IMR-90 (cell line): ENCODE measurements at regions not wholly inside any gene's neighbourhood (a gene's known extent, or its start where the extent isn't known, plus 50 kb on each side); places are given as distances from the start of the nearest gene placed in this dataset.

Experiments
- ATAC-seq: fragments of 200-7000 bp; cut with Tn5 transposase; 2 replicates; pipeline ENCODE4 v1.9.1; 2020; ENCODE audit warnings: low read depth, mild to moderate bottlenecking, moderate library complexity
- BruUV-seq: library from RNA; stranded (reverse); fragments of 400-500 nt; replicated peaks from 2 replicates; lab custom pipeline; 2021; lab: Mats Ljungman, UMichigan
- CTCF ChIA-PET: fragments of 300-600 bp; formaldehyde crosslinking; extraction: SDS; loops from one replicate; lab custom pipeline; 2021; ENCODE audit warnings: antibody characterized with exemption; lab: Yijun Ruan, JAX
- POLR2A ChIA-PET: fragments of 300-600 bp; sonication (Branson Sonifier 250); formaldehyde crosslinking; loops from one replicate; lab custom pipeline; 2022; ENCODE audit warnings: antibody characterized with exemption; ENCODE audit not compliant: unreplicated experiment; lab: Charles Lee
- DNase-seq: peaks from one replicate; pipeline ENCODE4 v3.0.0; 2013
- H2AFZ ChIP-seq: replicated peaks from 2 replicates; pipeline ENCODE3; 2013; ENCODE audit warnings: low read length, mild to moderate bottlenecking; ENCODE audit not compliant: poor library complexity
- H2AK5ac ChIP-seq: 2 replicates; pipeline ENCODE4 v1.6.1; 2013; ENCODE audit warnings: low read depth, low read length, inconsistent platforms
- H2AK9ac ChIP-seq: replicated peaks from 2 replicates; pipeline ENCODE3; 2013; ENCODE audit warnings: mild to moderate bottlenecking, low read depth, low read length, moderate library complexity; ENCODE audit not compliant: poor library complexity
- H2BK120ac ChIP-seq: 2 replicates; pipeline ENCODE4 v1.6.1; 2013; ENCODE audit warnings: low read depth, low read length, inconsistent platforms
- H2BK15ac ChIP-seq: 3 replicates; pipeline ENCODE4 v1.6.1; 2013; ENCODE audit warnings: low read depth, low read length, inconsistent platforms
- H2BK20ac ChIP-seq: 2 replicates; pipeline ENCODE4 v1.6.1; 2013; ENCODE audit warnings: low read depth, mild to moderate bottlenecking, inconsistent platforms, low read length, moderate library complexity
- H2BK5ac ChIP-seq: 2 replicates; pipeline ENCODE4 v1.6.1; 2013; ENCODE audit warnings: mild to moderate bottlenecking, low read depth, low read length, inconsistent platforms; ENCODE audit not compliant: poor library complexity, severe bottlenecking
- H3K14ac ChIP-seq: replicated peaks from 2 replicates; pipeline ENCODE4 v1.6.1; 2013; ENCODE audit warnings: low read depth, low read length, inconsistent platforms
- H3K18ac ChIP-seq: 2 replicates; pipeline ENCODE4 v1.6.1; 2013; ENCODE audit warnings: low read depth, low read length, control low read depth
- H3K23ac ChIP-seq: 2 replicates; pipeline ENCODE4 v1.6.1; 2013; ENCODE audit warnings: low read depth, low read length, inconsistent platforms
- H3K27ac ChIP-seq: 2 replicates; pipeline ENCODE4 v1.5.1; 2013; ENCODE audit warnings: mild to moderate bottlenecking, control low read depth, low read length; ENCODE audit not compliant: insufficient read depth
- H3K27me3 ChIP-seq: 2 replicates; pipeline ENCODE4 v1.6.1; 2013; ENCODE audit warnings: low read length; ENCODE audit not compliant: control insufficient read depth, insufficient read depth
- H3K36me3 ChIP-seq: 2 replicates; pipeline ENCODE4 v1.6.1; 2013; ENCODE audit warnings: low read length, mixed read lengths; ENCODE audit not compliant: control insufficient read depth, insufficient read depth
- H3K4ac ChIP-seq: 2 replicates; pipeline ENCODE4 v1.6.1; 2013; ENCODE audit warnings: low read depth, low read length, inconsistent platforms
- H3K4me1 ChIP-seq: 2 replicates; pipeline ENCODE4 v1.6.1; 2013; ENCODE audit warnings: low read length, mixed read lengths; ENCODE audit not compliant: control insufficient read depth, insufficient read depth
- H3K4me2 ChIP-seq: 2 replicates; pipeline ENCODE4 v1.6.1; 2013; ENCODE audit warnings: low read depth, mild to moderate bottlenecking, control low read depth, low read length, moderate library complexity
- H3K4me3 ChIP-seq: 2 replicates; pipeline ENCODE4 v1.5.1; 2013; ENCODE audit warnings: low read depth, mild to moderate bottlenecking, control low read depth, low read length, moderate library complexity; ENCODE audit not compliant: insufficient read depth
- H3K56ac ChIP-seq: 2 replicates; pipeline ENCODE4 v1.6.1; 2013; ENCODE audit warnings: low read length, inconsistent platforms; ENCODE audit not compliant: insufficient read depth; ENCODE audit errors: extremely low read depth
- H3K79me1 ChIP-seq, 2 experiments: 2 replicates each; pipeline ENCODE4 v1.6.1; 2013; ENCODE audit warnings: low read length in 2 of 2, inconsistent platforms in 1 of 2, low read depth in 1 of 2
- H3K9ac ChIP-seq: 2 replicates; pipeline ENCODE4 v1.6.1; 2013; ENCODE audit warnings: low read depth, low read length, control low read depth
- H3K9me1 ChIP-seq: 2 replicates; pipeline ENCODE4 v1.6.1; 2013; ENCODE audit warnings: low read length, inconsistent platforms; ENCODE audit not compliant: insufficient read depth
- H3K9me3 ChIP-seq: 2 replicates; pipeline ENCODE4 v1.6.1; 2013; ENCODE audit warnings: low read length; ENCODE audit not compliant: control insufficient read depth, insufficient read depth
- H4K20me1 ChIP-seq: 2 replicates; pipeline ENCODE4 v1.6.1; 2013; ENCODE audit warnings: low read length, inconsistent platforms; ENCODE audit not compliant: insufficient read depth
- H4K5ac ChIP-seq: 2 replicates; pipeline ENCODE4 v1.6.1; 2013; ENCODE audit warnings: mild to moderate bottlenecking, low read depth, low read length, control low read depth
- H4K8ac ChIP-seq, 2 experiments: 2 replicates each; pipeline ENCODE4 v1.6.1; 2013; ENCODE audit warnings: low read depth in 2 of 2, low read length in 2 of 2, control low read depth in 1 of 2, inconsistent platforms in 1 of 2
- H4K91ac ChIP-seq: 2 replicates; pipeline ENCODE4 v1.6.1; 2013; ENCODE audit warnings: low read depth, low read length, inconsistent platforms; ENCODE audit not compliant: insufficient read depth
- BHLHE40 ChIP-seq: fragments of 150-350 bp; IDR thresholded peaks from 2 replicates; pipeline ENCODE4 v1.6.1; 2016; ENCODE audit warnings: mild to moderate bottlenecking, low read depth, low read length
- FOS ChIP-seq: fragments of 150-350 bp; IDR thresholded peaks from 2 replicates; pipeline ENCODE4 v1.6.1; 2016; ENCODE audit warnings: low read depth, low read length
- MAFK ChIP-seq: IDR thresholded peaks from 2 replicates; pipeline ENCODE4 v1.6.1; 2012; ENCODE audit warnings: low read depth, low read length, improper control_type of control experiment
- MAZ ChIP-seq: IDR thresholded peaks from 2 replicates; pipeline ENCODE4 v1.6.1; 2012; ENCODE audit warnings: low read depth, mild to moderate bottlenecking, low read length, improper control_type of control experiment, moderate library complexity, borderline replicate concordance
- MXI1 ChIP-seq: IDR thresholded peaks from 2 replicates; pipeline ENCODE4 v1.6.1; 2012; ENCODE audit warnings: low read depth, mild to moderate bottlenecking, low read length, moderate library complexity, borderline replicate concordance
- NFE2L2 ChIP-seq: fragments of 150-350 bp; IDR thresholded peaks from 2 replicates; pipeline ENCODE4 v1.6.1; 2016; ENCODE audit warnings: low read depth, mild to moderate bottlenecking, low read length
- POLR2A ChIP-seq: IDR thresholded peaks from 2 replicates; pipeline ENCODE4 v1.6.1; 2012; ENCODE audit warnings: mild to moderate bottlenecking, low read depth, low read length
- RAD21 ChIP-seq: IDR thresholded peaks from 2 replicates; pipeline ENCODE4 v1.6.1; 2012; ENCODE audit warnings: low read length, improper control_type of control experiment
- RCOR1 ChIP-seq: IDR thresholded peaks from 2 replicates; pipeline ENCODE4 v1.6.1; 2012; ENCODE audit warnings: mild to moderate bottlenecking, low read length, improper control_type of control experiment; ENCODE audit not compliant: insufficient replicate concordance
- RFX5 ChIP-seq: IDR thresholded peaks from 2 replicates; pipeline ENCODE4 v1.8.0; 2012; ENCODE audit warnings: low read depth, mild to moderate bottlenecking, low read length, moderate library complexity
- SMC3 ChIP-seq: fragments of 150-350 bp; IDR thresholded peaks from 2 replicates; pipeline ENCODE4 v1.6.1; 2016; ENCODE audit warnings: low read depth, mild to moderate bottlenecking, antibody characterized with exemption, low read length, moderate library complexity
- WGBS, 2 experiments: methylation state at CpG; one replicate each; pipeline versions ENCODE4 v1.1.5 to v1.1.7; 2013; ENCODE audit warnings: missing lambda C conversion rate in 2 of 2; ENCODE audit not compliant: insufficient read length in 1 of 2; ENCODE audit errors: extremely low coverage in 2 of 2; 5-methylcytosine and 5-hydroxymethylcytosine counted together
- dilution Hi-C: fragments of 300-500 bp; cut with HindIII; formaldehyde crosslinking; loops from one replicate; pipeline ENCODE4 v1.14.3; 2018; ENCODE audit warnings: low sequenced_read_pairs; ENCODE audit not compliant: unreplicated experiment
- in situ Hi-C: fragments of 300-500 bp; cut with MboI; formaldehyde crosslinking; loops from 3 replicates; pipeline ENCODE4 v1.14.3; 2019; ENCODE audit warnings: low sequenced_read_pairs, inconsistent platforms, mixed read lengths
- intact Hi-C: fragments of 100-400 bp; cut with micrococcal nuclease; formaldehyde crosslinking; loops from 2 replicates; pipeline ENCODE4 v1.10.0; 2022
- TF ChIP-seq, protein P1 (sequence below): fragments of 150-350 bp; IDR thresholded peaks from 2 replicates; pipeline ENCODE4 v1.6.1; 2016; ENCODE audit warnings: low read depth, mild to moderate bottlenecking, low read length, moderate library complexity, borderline replicate concordance
- TF ChIP-seq, protein P2 (sequence below): conservative IDR thresholded peaks from 2 replicates; pipeline ENCODE4 v1.5.1; 2012; ENCODE audit warnings: mild to moderate bottlenecking, low read depth, low read length, improper control_type of control experiment
- TF ChIP-seq, protein P3 (sequence below): fragments of 150-350 bp; IDR thresholded peaks from 2 replicates; pipeline ENCODE4 v1.6.1; 2017; ENCODE audit warnings: mild to moderate bottlenecking, antibody characterized with exemption, low read length, low read depth

DNA sequence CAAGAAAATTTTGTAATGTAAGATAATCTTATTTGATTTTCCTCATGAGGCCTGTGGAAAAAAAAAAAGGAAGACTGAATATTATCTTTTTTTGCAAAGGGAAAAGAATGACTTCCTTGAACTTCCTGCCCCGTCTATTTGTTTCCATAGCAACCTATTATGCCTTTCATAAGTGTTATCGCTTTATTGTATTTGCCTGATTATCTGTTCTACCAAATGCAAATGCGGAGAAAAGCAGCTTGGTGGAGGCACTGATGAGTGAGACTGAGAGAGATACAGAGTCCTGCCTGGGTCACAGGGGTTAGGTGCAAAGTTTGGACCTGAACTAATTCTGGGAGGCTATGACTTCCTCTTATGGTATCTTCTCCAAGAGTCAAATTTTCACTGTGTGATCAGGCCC, 334.0 kb upstream of the KCNMB2 start:
- Histone ChIP-seq H3K27ac (no peak overlapping the region), H4K5ac (no peak overlapping the region), H2AK5ac (no peak overlapping the region), H2BK15ac (no peak overlapping the region), H3K4ac (no peak overlapping the region), H3K4me1 (peaks cover 8% of the 10 kb centered on the region; the same call in 1 of the 2 replicates), H3K9me3 (no peaks in the 10 kb centered on the region), H3K79me1 (no peaks in the 10 kb centered on the region), H3K36me3 (no peaks in the 10 kb centered on the region), H3K18ac (no peak overlapping the region), H2BK5ac (no peak overlapping the region), H2AFZ (no peak overlapping the region), H2AK9ac (no peak overlapping the region), H3K27me3 (no peaks in the 10 kb centered on the region), H3K56ac (no peak overlapping the region), H3K14ac (no peak overlapping the region), H4K20me1 (no peaks in the 10 kb centered on the region), H3K9ac (no peak overlapping the region), H4K91ac (no peak overlapping the region), H4K8ac (no peak overlapping the region), H3K23ac (no peak overlapping the region), H3K4me3 (no peak overlapping the region), H2BK120ac (no peak overlapping the region), H3K9me1 (no peaks in the 10 kb centered on the region), H3K4me2 (no peak overlapping the region), H2BK20ac (no peak overlapping the region)
- in situ Hi-C loops = no loop called here
- no CpG with 5 or more reads among the region's 3 CpGs for WGBS, 2 experiments
- no peak for DNase-seq
- intact Hi-C loops = no loop called here
- no TSS peak for BruUV-seq
- dilution Hi-C loops = no loop called here
- POLR2A ChIA-PET = no interaction called here
- TF ChIP-seq RAD21 (no peak), MAFK (no peak), RFX5 (no peak), MAZ (no peak), MXI1 (no peak), FOS (no peak), SMC3 (no peak), POLR2A (no peak), RCOR1 (no peak), NFE2L2 (no peak), BHLHE40 (no peak)
- TF ChIP-seq, protein P1, sequence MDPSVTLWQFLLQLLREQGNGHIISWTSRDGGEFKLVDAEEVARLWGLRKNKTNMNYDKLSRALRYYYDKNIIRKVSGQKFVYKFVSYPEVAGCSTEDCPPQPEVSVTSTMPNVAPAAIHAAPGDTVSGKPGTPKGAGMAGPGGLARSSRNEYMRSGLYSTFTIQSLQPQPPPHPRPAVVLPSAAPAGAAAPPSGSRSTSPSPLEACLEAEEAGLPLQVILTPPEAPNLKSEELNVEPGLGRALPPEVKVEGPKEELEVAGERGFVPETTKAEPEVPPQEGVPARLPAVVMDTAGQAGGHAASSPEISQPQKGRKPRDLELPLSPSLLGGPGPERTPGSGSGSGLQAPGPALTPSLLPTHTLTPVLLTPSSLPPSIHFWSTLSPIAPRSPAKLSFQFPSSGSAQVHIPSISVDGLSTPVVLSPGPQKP = no peak
- TF ChIP-seq, protein P2, sequence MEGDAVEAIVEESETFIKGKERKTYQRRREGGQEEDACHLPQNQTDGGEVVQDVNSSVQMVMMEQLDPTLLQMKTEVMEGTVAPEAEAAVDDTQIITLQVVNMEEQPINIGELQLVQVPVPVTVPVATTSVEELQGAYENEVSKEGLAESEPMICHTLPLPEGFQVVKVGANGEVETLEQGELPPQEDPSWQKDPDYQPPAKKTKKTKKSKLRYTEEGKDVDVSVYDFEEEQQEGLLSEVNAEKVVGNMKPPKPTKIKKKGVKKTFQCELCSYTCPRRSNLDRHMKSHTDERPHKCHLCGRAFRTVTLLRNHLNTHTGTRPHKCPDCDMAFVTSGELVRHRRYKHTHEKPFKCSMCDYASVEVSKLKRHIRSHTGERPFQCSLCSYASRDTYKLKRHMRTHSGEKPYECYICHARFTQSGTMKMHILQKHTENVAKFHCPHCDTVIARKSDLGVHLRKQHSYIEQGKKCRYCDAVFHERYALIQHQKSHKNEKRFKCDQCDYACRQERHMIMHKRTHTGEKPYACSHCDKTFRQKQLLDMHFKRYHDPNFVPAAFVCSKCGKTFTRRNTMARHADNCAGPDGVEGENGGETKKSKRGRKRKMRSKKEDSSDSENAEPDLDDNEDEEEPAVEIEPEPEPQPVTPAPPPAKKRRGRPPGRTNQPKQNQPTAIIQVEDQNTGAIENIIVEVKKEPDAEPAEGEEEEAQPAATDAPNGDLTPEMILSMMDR = no peak
- TF ChIP-seq, protein P3, sequence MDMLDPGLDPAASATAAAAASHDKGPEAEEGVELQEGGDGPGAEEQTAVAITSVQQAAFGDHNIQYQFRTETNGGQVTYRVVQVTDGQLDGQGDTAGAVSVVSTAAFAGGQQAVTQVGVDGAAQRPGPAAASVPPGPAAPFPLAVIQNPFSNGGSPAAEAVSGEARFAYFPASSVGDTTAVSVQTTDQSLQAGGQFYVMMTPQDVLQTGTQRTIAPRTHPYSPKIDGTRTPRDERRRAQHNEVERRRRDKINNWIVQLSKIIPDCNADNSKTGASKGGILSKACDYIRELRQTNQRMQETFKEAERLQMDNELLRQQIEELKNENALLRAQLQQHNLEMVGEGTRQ = no peak
- no peak for ATAC-seq
- CTCF ChIA-PET = interaction anchor here (0.5 kb wide), 1 partner anchor 395 kb away, joined by 4 read pairs; no protein-coding TSS in a partner anchor
